ENCODE measurements at regions not wholly inside any gene's neighbourhood (a gene's known extent, or its start where the extent isn't known, plus 50 kb on each side); places are given as distances from the start of the nearest gene placed in this dataset.
"Not testable (repeated sequence)": the region's sequence is repeated elsewhere in the genome, so short reads cannot be mapped to it uniquely, and the experiment has no call there.

DNA sequence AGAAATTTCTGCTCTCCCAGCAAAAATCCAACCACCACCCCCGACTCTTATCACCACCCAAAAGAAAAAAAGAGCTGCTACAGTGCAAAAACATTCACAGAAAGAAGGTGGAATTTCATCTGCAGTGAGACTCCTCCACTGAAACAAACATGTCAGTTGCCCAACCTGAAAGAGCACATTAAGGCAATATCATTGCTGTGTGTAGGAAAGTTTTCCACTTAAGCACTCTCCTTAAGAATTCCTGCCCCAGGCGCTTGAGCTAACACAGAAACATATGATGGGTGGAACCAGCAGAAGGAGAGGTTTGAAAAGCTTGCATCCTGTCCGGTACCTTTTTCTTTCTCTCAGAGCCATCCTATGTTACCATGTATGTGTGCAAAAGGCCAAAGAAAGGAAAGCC lies 200.8 kb upstream of the GADL1 start:
- TF ChIP-seq, protein P1, sequence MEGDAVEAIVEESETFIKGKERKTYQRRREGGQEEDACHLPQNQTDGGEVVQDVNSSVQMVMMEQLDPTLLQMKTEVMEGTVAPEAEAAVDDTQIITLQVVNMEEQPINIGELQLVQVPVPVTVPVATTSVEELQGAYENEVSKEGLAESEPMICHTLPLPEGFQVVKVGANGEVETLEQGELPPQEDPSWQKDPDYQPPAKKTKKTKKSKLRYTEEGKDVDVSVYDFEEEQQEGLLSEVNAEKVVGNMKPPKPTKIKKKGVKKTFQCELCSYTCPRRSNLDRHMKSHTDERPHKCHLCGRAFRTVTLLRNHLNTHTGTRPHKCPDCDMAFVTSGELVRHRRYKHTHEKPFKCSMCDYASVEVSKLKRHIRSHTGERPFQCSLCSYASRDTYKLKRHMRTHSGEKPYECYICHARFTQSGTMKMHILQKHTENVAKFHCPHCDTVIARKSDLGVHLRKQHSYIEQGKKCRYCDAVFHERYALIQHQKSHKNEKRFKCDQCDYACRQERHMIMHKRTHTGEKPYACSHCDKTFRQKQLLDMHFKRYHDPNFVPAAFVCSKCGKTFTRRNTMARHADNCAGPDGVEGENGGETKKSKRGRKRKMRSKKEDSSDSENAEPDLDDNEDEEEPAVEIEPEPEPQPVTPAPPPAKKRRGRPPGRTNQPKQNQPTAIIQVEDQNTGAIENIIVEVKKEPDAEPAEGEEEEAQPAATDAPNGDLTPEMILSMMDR (IDR thresholded peaks at IDR 0.05) = no peak
- TF ChIP-seq ZFX (IDR thresholded peaks at IDR 0.05; ENCODE audit: borderline replicate concordance) = no peak
- H3K27ac ChIP-seq = no peak overlapping the region

DNA sequence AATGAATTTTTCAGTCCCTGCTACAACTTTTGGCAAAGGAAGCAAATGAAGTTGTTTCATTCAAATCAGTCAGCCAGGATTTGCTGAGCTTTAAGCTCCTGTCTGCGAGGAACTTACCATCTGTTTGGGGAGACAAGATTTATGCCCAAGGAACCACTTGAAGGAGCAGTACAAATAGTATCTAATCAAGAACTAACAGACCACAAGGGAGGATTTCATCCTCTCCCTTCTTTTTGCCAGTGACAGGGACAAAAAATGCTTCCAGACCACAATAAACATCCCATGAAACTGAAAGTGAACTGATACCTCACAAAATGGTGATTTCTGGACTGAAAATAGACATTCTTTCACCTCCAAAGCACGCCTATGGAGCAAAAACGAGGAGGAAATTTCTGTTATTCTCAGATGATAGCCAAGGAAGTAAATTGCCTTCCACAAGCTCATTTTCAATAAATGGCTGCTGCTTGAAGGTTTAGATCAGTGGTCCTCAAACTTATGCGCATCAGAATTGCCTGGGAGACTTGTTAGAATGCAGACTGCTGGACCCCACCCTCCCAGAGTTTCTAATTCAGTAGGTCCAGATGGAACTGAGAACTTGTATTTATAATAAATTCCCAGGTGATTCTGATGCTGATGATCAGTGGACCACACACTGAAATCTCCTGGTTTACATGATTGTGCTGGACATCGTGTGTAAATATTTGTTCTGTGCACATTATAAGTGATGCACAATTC lies 202.4 kb upstream of the GADL1 start:
- H3K27ac ChIP-seq = no peak overlapping the region
- no peak for TF ChIP-seq ZFX (IDR thresholded peaks at IDR 0.05; ENCODE audit: borderline replicate concordance)
- TF ChIP-seq, protein P1 (IDR thresholded peaks at IDR 0.05) = no peak

DNA sequence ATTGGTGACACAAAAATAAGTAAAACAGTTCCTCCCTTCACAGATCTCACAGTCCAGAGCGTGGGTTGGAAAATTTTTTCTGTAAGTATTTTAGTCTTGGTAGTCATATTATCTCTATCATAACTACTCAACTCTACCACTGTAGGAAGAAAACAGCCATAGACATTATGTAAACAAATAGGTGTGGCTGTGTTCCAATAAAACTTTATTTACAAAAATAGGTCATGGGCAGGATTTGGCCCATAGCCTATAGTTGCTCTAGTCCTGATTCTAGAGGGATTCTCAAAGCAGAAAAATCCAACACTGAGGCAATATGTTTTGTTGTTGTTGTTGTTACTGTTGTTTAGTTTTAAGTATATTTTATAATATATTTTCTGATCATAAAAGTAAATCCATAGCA lies 206.1 kb upstream of the GADL1 start:
- no peak overlapping the region for H3K27ac ChIP-seq
- no peak for TF ChIP-seq ZFX (IDR thresholded peaks at IDR 0.05; ENCODE audit: borderline replicate concordance)
- TF ChIP-seq, protein P1 (IDR thresholded peaks at IDR 0.05) = no peak

DNA sequence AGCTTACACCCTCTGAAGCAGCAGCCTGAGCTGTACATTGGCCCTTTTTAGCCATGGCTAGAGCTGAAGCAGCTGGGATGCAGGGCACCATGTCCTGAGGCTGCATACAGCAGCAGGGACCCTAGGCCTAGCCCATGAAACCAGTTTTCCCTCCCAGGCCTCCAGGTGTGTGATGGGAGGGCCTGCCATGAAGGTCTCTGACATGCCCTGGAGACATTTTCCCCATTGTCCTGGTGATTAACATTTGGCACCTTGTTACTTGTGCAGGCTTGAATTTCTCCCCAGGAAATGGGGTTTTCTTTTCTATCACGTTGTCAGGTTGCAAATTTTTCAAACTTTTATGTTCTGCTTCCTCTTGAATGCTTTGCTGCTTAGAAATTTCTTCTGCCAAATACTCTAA lies 206.8 kb upstream of the GADL1 start:
- H3K27ac ChIP-seq = not testable (repeated sequence)

DNA sequence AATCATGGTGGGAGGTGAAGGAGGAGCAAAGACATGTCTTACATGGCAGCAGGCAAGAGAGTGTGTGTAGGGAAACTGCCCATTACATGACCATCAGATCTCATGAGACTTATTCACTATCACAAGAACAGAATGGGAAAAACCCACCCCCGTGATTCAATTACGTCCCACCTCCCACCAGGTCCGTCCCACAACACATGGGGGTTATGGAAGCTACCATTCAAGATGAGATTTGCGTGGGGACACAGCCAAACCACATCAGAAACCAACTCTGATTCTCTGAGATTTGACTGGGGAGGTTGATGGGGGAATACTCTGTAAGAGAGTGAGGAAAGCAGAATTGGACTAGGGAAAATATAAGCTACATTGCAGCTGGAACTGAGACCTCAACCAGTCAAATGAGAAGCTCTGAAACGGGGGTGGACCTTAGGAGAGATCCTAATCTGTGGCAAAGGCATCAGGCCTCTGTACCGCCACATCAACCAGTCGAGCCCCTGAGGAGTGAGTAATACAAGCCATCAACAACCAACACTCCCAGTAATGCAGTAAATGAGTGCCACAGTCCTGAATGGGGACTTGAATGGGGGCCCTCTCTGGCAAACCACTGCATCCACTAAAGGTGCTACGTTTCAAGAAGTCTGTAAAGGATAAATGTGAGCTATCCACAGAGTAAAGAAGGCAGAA lies 207.9 kb upstream of the GADL1 start:
- TF ChIP-seq, protein P1 (IDR thresholded peaks at IDR 0.05) = no peak
- no peak for TF ChIP-seq ZFX (IDR thresholded peaks at IDR 0.05; ENCODE audit: borderline replicate concordance)
- H3K27ac ChIP-seq = no peak overlapping the region

DNA sequence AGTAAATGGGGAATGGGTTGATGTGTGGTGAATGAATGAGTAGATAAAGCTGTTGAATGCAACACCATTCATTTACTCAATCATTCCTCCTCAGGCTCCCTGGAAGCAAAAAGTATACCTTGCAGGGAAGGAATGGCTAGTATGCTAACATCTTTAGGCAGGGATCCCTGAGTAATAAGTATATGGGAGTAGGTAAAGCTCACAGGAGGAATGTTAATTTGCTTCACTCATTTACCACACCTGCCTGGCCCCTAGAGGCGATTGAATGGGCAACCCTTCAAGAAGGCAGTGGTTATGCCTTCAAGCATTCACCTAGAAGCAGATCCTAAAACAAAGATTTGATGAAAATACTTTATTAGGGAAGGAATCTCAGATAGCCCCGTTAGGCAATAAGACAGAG lies 208.7 kb upstream of the GADL1 start:
- no peak for TF ChIP-seq ZFX (IDR thresholded peaks at IDR 0.05; ENCODE audit: borderline replicate concordance)
- TF ChIP-seq, protein P1 (IDR thresholded peaks at IDR 0.05) = no peak
- no peak overlapping the region for H3K27ac ChIP-seq

DNA sequence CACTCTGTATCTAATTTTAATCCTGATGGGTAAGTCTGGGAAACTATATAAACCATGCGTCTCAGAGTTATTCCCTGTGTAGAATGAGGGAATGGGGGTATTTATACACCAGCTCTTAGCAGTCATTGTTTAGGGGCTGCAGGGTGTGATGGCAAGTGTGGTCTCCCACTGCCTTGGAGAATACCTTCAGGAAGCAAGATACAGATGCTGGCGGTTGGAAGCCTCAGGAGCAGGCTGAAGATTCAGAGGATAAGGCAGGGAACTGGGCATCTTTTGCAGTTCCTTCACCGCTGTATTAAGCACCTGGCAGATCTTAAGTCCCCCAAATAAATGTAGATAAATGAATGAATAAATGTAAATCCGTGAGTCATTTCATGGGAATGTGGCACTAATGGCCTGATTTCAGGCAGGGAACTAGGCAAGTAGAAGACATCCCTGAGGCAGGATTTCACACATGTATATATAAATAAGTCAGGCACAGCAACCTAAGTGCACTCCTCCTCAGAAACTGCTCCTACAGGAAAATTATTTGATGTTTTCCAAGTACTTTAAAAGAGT lies 209.2 kb upstream of the GADL1 start:
- TF ChIP-seq, protein P1 (IDR thresholded peaks at IDR 0.05) = no peak
- no peak for TF ChIP-seq ZFX (IDR thresholded peaks at IDR 0.05; ENCODE audit: borderline replicate concordance)
- H3K27ac ChIP-seq = no peak overlapping the region
